ENCODE measurements at regions not wholly inside any gene's neighbourhood (a gene's known extent, or its start where the extent isn't known, plus 50 kb on each side); places are given as distances from the start of the nearest gene placed in this dataset.

DNA sequence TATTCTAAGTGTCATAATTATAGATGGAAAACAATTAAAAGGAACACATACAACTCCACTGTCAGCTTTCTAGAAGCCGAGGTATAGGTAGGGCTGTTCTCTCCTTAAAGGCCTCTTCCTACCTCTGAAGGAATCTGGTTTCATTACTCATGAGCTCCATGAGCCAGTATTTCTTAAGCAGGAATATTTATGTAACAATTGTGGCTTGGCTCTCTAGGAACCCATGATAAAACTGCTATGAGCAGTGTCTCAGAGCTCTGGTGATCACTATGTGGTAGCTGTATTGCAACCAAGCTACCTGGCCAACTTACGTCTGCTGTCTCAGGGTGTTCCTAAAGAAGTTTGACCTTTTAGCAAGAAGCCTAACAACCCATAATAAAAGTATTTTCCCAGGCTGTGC, 157.7 kb downstream of the CEP120 start:
- Histone ChIP-seq H3K4me3 (no peak overlapping the region), H3K36me3 (no peaks in the 10 kb centered on the region), H3K4me1 (no peaks in the 10 kb centered on the region), H3K27ac (no peak overlapping the region), H3K27me3 (no peaks in the 10 kb centered on the region), H3K9me3 (no peaks in the 10 kb centered on the region)
- TF ChIP-seq EP300 (IDR thresholded peaks at IDR 0.05) (no peak), POLR2A (IDR thresholded peaks at IDR 0.05) (no peak), CTCF (IDR thresholded peaks at IDR 0.05) (no peak)
- WGBS, 2 donors: 86 to 88% methylated on average over 2 of the region's 2 CpGs
- DNase-seq (ENCODE audit: low spot score in 2 of 2): no peak

GRCh38 chr5:123264394-123264793, 158.8 kb downstream of the CEP120 start:
- TF ChIP-seq POLR2A (IDR thresholded peaks at IDR 0.05) (no peak), CTCF (IDR thresholded peaks at IDR 0.05) (no peak), EP300 (IDR thresholded peaks at IDR 0.05) (no peak)
- WGBS, 2 donors: 51% methylated on average over 2 of the region's 2 CpGs
- Histone ChIP-seq H3K4me3 (no peak overlapping the region), H3K4me1 (no peaks in the 10 kb centered on the region), H3K27ac (no peak overlapping the region), H3K36me3 (no peaks in the 10 kb centered on the region), H3K9me3 (no peaks in the 10 kb centered on the region), H3K27me3 (no peaks in the 10 kb centered on the region)
- DNase-seq (ENCODE audit: low spot score in 2 of 2): no peak

- Histone ChIP-seq H3K36me3 (no peaks in the 10 kb centered on the region), H3K27ac (no peak overlapping the region), H3K4me1 (no peaks in the 10 kb centered on the region), H3K27me3 (no peaks in the 10 kb centered on the region), H3K9me3 (no peaks in the 10 kb centered on the region), H3K4me3 (no peak overlapping the region)
- 92 to 96% methylated on average over 2 of the region's 2 CpGs for WGBS, 2 donors
- no peak for DNase-seq (ENCODE audit: low spot score in 2 of 2)
- TF ChIP-seq EP300 (IDR thresholded peaks at IDR 0.05) (no peak), CTCF (IDR thresholded peaks at IDR 0.05) (no peak), POLR2A (IDR thresholded peaks at IDR 0.05) (no peak)
Observed at GRCh38 chr5:123263859-123264258, 159.3 kb downstream of the CEP120 start.

GRCh38 chr5:123262216-123262823, 160.9 kb downstream of the CEP120 start:
- Histone ChIP-seq H3K27me3 (no peaks in the 10 kb centered on the region), H3K36me3 (no peaks in the 10 kb centered on the region), H3K4me3 (no peak overlapping the region), H3K27ac (no peak overlapping the region), H3K4me1 (no peaks in the 10 kb centered on the region), H3K9me3 (peaks cover 0 to 5% (median 1%) of the 10 kb centered on the region in 4 donors)
- no peak for DNase-seq (ENCODE audit: low spot score in 2 of 2)
- no peak for TF ChIP-seq EP300 (IDR thresholded peaks at IDR 0.05)
- TF ChIP-seq POLR2A (IDR thresholded peaks at IDR 0.05): no peak
- TF ChIP-seq CTCF (IDR thresholded peaks at IDR 0.05): no peak
- WGBS, 2 donors: 52 to 65% methylated on average over 7 of the region's 7 CpGs

GRCh38 chr5:123261752-123262151, 161.5 kb downstream of the CEP120 start:
- Histone ChIP-seq H3K4me1 (no peaks in the 10 kb centered on the region), H3K9me3 (peaks cover 0 to 11% (median 1%) of the 10 kb centered on the region in 4 donors), H3K4me3 (no peak overlapping the region), H3K36me3 (no peaks in the 10 kb centered on the region), H3K27ac (no peak overlapping the region), H3K27me3 (no peaks in the 10 kb centered on the region)
- 74 to 82% methylated on average over 1 of the region's 1 CpG for WGBS, 2 donors
- no peak for TF ChIP-seq CTCF (IDR thresholded peaks at IDR 0.05)
- no peak for TF ChIP-seq POLR2A (IDR thresholded peaks at IDR 0.05)
- no peak for TF ChIP-seq EP300 (IDR thresholded peaks at IDR 0.05)
- DNase-seq (ENCODE audit: low spot score in 2 of 2): no peak
